ENCODE measurements at regions not wholly inside any gene's neighbourhood (a gene's known extent, or its start where the extent isn't known, plus 50 kb on each side); places are given as distances from the start of the nearest gene placed in this dataset.
"Not testable (repeated sequence)": the region's sequence is repeated elsewhere in the genome, so short reads cannot be mapped to it uniquely, and the experiment has no call there.

DNA sequence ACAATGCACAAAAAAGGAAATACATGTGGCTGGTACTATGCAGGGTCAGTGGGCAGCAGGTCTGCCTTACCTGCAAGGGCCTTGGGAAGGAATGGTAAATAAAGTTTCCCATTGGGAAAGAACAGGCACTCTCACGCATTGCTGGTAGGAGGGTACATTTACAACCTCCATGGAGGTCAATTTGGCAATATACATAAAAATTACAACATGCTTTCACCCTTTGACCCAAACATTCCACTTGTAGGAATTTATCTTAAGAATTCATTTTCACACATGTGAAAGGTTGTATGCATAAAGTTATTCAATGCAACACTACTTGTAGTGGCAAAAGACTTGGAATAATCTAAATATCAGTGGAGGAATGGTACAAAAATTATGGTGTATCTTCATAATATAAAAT, 216.4 kb downstream of the DLEU7 start:
- TF ChIP-seq, protein P1, sequence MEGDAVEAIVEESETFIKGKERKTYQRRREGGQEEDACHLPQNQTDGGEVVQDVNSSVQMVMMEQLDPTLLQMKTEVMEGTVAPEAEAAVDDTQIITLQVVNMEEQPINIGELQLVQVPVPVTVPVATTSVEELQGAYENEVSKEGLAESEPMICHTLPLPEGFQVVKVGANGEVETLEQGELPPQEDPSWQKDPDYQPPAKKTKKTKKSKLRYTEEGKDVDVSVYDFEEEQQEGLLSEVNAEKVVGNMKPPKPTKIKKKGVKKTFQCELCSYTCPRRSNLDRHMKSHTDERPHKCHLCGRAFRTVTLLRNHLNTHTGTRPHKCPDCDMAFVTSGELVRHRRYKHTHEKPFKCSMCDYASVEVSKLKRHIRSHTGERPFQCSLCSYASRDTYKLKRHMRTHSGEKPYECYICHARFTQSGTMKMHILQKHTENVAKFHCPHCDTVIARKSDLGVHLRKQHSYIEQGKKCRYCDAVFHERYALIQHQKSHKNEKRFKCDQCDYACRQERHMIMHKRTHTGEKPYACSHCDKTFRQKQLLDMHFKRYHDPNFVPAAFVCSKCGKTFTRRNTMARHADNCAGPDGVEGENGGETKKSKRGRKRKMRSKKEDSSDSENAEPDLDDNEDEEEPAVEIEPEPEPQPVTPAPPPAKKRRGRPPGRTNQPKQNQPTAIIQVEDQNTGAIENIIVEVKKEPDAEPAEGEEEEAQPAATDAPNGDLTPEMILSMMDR (IDR thresholded peaks at IDR 0.05) = no peak
- Mint-ChIP-seq H3K4me3 (ENCODE audit: unreplicated experiment) (no peak overlapping the region), H3K27me3 (ENCODE audit: unreplicated experiment) (peaks cover 2% of the 10 kb centered on the region), H3K27ac (ENCODE audit: unreplicated experiment) (no peak overlapping the region), H3K36me3 (ENCODE audit: unreplicated experiment) (no peaks in the 10 kb centered on the region), H3K9me3 (ENCODE audit: unreplicated experiment) (no peaks in the 10 kb centered on the region), H3K4me1 (ENCODE audit: unreplicated experiment) (peaks cover 11% of the 10 kb centered on the region)
- DNase-seq (ENCODE audit: extremely low spot score, unreplicated experiment) = no peak

DNA sequence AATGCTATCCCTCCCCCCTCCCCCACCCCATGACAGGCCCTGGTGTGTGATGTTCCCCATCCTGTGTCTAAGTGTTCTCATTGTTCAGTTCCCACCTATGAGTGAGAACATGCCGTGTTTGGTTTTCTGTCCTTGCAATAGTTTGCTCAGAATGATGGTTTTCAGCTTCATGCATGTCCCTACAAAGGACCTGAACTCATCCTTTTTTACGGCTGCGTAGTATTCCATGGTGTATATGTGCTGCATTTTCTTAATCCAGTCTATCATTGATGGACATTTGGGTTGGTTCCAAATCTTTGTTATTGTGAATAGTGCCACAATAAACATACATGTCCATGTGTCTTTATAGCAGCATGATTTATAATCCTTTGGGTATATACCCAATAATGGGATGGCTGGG, 215.0 kb downstream of the DLEU7 start:
- H3K4me1 Mint-ChIP-seq (ENCODE audit: unreplicated experiment) = peaks cover 11% of the 10 kb centered on the region
- not testable (repeated sequence) for DNase-seq (ENCODE audit: extremely low spot score, unreplicated experiment); H3K36me3 Mint-ChIP-seq (ENCODE audit: unreplicated experiment)

DNA sequence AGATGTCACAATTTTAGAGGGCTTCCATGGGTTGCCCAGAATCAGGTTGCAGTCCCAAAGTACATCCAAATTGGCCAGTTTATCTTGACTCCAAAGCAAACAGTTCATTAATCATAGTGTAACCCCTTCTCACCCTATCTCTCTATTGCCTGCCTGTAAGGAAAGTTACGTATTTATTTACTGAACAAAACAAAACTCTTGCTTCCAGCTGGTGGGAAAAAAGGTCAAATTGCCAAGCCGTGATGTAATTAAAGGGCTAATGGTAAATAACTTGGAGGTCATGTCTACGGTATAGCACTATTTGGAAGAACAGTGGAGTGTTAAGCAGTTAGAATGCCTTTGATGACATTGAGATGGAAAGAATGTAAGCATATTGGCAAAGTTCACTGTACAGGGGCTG, 214.0 kb downstream of the DLEU7 start:
- H3K27me3 Mint-ChIP-seq (ENCODE audit: unreplicated experiment) = peaks cover 2% of the 10 kb centered on the region
- DNase-seq (ENCODE audit: extremely low spot score, unreplicated experiment) = no peak
- no peak overlapping the region for H3K4me3 Mint-ChIP-seq (ENCODE audit: unreplicated experiment)
- H3K4me1 Mint-ChIP-seq (ENCODE audit: unreplicated experiment) = peaks cover 11% of the 10 kb centered on the region
- TF ChIP-seq, protein P1 (IDR thresholded peaks at IDR 0.05) = no peak
- H3K36me3 Mint-ChIP-seq (ENCODE audit: unreplicated experiment) = no peaks in the 10 kb centered on the region
- no peaks in the 10 kb centered on the region for H3K9me3 Mint-ChIP-seq (ENCODE audit: unreplicated experiment)
- H3K27ac Mint-ChIP-seq (ENCODE audit: unreplicated experiment) = no peak overlapping the region

More for the DNA sequence above, 215.0 kb downstream of the DLEU7 start:
- H3K27me3 Mint-ChIP-seq (ENCODE audit: unreplicated experiment); H3K9me3 Mint-ChIP-seq (ENCODE audit: unreplicated experiment); H3K27ac Mint-ChIP-seq (ENCODE audit: unreplicated experiment); H3K4me3 Mint-ChIP-seq (ENCODE audit: unreplicated experiment): not testable (repeated sequence)

DNA sequence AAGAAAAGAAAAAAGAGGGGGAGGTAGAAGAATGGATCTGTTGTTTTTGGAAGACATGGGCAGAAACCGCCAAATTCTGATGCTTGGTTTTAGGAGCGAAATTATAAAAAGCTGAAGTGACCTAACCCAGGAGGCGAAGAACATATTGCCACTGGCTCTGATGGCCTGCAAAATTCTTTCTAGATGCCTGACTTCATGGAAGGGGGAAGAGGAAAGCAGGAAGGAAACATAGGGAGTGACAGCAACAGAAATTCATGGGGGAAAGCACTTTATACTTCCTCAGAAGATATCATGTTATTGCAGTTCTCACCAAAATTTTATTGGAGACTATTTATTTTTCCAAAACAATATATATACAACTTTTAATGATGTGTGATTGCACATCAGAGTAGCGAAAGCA, 213.5 kb downstream of the DLEU7 start:
- Mint-ChIP-seq H3K27ac (ENCODE audit: unreplicated experiment) (no peak overlapping the region), H3K9me3 (ENCODE audit: unreplicated experiment) (no peaks in the 10 kb centered on the region), H3K4me3 (ENCODE audit: unreplicated experiment) (no peak overlapping the region), H3K36me3 (ENCODE audit: unreplicated experiment) (no peaks in the 10 kb centered on the region), H3K27me3 (ENCODE audit: unreplicated experiment) (peaks cover 2% of the 10 kb centered on the region), H3K4me1 (ENCODE audit: unreplicated experiment) (peaks cover 11% of the 10 kb centered on the region)
- no peak for DNase-seq (ENCODE audit: extremely low spot score, unreplicated experiment)
- TF ChIP-seq, protein P1 (IDR thresholded peaks at IDR 0.05) = no peak

DNA sequence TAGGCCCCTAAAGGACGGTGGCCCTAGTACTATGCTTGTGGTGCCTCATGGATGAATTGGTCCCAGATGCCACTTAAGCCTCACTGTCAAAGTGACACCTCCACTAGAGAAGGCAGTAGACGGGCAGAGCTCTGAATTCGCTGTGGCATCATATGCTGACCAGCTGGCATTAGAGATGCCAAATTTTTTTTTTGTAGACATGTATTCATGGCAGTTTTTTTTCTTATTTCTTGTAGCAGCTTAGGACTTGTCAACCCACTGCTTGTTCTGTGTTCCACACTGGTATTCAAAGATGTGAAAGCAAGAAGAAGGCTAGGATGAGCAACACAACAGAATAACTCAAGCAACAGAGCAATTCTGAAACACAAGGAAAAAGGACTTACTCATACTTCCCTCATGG, 212.5 kb downstream of the DLEU7 start:
- TF ChIP-seq, protein P1 (IDR thresholded peaks at IDR 0.05) = no peak
- H3K36me3 Mint-ChIP-seq (ENCODE audit: unreplicated experiment) = no peaks in the 10 kb centered on the region

DNA sequence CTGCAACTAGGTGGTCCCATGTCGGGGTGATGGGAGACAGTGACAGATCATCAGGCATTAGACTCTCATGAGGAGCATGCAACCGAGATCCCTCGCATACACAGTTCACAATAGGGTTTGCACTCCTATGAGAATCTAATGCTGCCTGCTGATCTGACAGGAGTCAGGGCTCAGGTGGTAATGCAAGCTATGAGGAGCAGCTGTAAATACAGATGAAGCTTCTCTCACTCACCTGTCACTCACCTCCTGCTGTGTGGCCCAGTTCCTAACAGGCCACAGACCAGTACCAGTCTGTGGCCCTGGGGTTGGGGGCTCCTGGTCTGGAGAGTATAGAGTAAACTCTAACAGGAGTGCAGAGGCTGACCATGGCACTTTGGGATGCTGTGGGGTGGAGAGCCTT, 209.2 kb downstream of the DLEU7 start:
- H3K9me3 Mint-ChIP-seq (ENCODE audit: unreplicated experiment) = no peaks in the 10 kb centered on the region
- no peak overlapping the region for H3K4me3 Mint-ChIP-seq (ENCODE audit: unreplicated experiment)

More for the DNA sequence above, 212.5 kb downstream of the DLEU7 start:
- Mint-ChIP-seq H3K27ac (ENCODE audit: unreplicated experiment) (no peak overlapping the region), H3K27me3 (ENCODE audit: unreplicated experiment) (peaks cover 2% of the 10 kb centered on the region), H3K9me3 (ENCODE audit: unreplicated experiment) (no peaks in the 10 kb centered on the region), H3K4me3 (ENCODE audit: unreplicated experiment) (no peak overlapping the region), H3K4me1 (ENCODE audit: unreplicated experiment) (peaks cover 11% of the 10 kb centered on the region)
- DNase-seq (ENCODE audit: extremely low spot score, unreplicated experiment) = no peak

More for the DNA sequence above, 209.2 kb downstream of the DLEU7 start:
- H3K36me3 Mint-ChIP-seq (ENCODE audit: unreplicated experiment) = no peaks in the 10 kb centered on the region
- H3K27ac Mint-ChIP-seq (ENCODE audit: unreplicated experiment) = no peak overlapping the region
- TF ChIP-seq, protein P1 (IDR thresholded peaks at IDR 0.05) = no peak
- no peak for DNase-seq (ENCODE audit: extremely low spot score, unreplicated experiment)
- H3K4me1 Mint-ChIP-seq (ENCODE audit: unreplicated experiment) = peaks cover 6% of the 10 kb centered on the region
- H3K27me3 Mint-ChIP-seq (ENCODE audit: unreplicated experiment) = peaks cover 2% of the 10 kb centered on the region
